ENCODE measurements at regions not wholly inside any gene's neighbourhood (a gene's known extent, or its start where the extent isn't known, plus 50 kb on each side); places are given as distances from the start of the nearest gene placed in this dataset.

DNA sequence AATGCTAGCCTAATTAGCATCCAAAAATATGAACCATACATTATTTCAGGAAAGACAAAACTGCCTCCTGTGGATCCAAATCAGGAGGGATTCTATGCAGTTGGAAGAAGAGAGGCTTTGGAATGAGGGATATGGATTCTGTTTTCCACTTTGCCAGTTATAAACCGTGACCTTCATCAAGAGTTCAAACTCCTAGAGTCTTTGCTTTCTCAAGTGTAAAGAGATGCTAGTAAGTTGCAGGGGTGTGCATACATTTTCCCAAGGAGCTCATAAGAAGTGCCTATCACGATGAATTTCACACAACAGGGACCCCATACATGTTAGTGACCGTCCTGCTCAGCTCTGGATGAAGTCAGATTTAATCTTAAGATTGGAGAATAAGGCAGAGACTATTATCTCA is 542.5 kb downstream of the SOX11 start:
- ChIA-PET POLR2A (no interaction called here), RAD21 (ENCODE audit: low non-redundant PET in 1 of 2, low total read pairs in 2 of 2, uncharacterized antibody in 2 of 2, unreplicated experiment in 2 of 2) (no interaction called here), CTCF (no interaction called here)
- no peak overlapping the region for H3K4me3 ChIP-seq (replicated peaks in 1 of 2; ENCODE audit: low read depth in 1 of 2, low read length in 2 of 2)
- no peak overlapping the region for H3K9ac ChIP-seq (ENCODE audit: low read length)
- H3K4me2 ChIP-seq (ENCODE audit: low read length): no peak overlapping the region
- H2AFZ ChIP-seq (ENCODE audit: low read depth, low read length, poor library complexity, severe bottlenecking): no peak overlapping the region
- TF ChIP-seq POLR2A (IDR thresholded peaks at IDR 0.05; ENCODE audit: borderline replicate concordance, extremely low read depth, insufficient read depth, insufficient read length) (no peak), CEBPB (IDR thresholded peaks at IDR 0.05; ENCODE audit: low read depth) (no peak), ATF3 (IDR thresholded peaks at IDR 0.05) (no peak), TCF7L2 (IDR thresholded peaks at IDR 0.05; ENCODE audit: borderline replicate concordance, extremely low read depth, insufficient read depth, insufficient read length) (no peak), SRF (IDR thresholded peaks at IDR 0.05; ENCODE audit: low read depth) (no peak), EZH2phosphoT487 (IDR thresholded peaks at IDR 0.05; ENCODE audit: borderline replicate concordance) (no peak), CBX3 (IDR thresholded peaks at IDR 0.05; ENCODE audit: low read depth) (no peak), REST (IDR thresholded peaks at IDR 0.05; ENCODE audit: low read depth) (no peak), MAX (IDR thresholded peaks at IDR 0.05) (no peak), EGR1 (IDR thresholded peaks at IDR 0.05; ENCODE audit: low read depth) (no peak), FOSL1 (IDR thresholded peaks at IDR 0.05; ENCODE audit: low read depth) (no peak), ELF1 (IDR thresholded peaks at IDR 0.05; ENCODE audit: borderline replicate concordance, low read depth) (no peak), ZFX (IDR thresholded peaks at IDR 0.05) (no peak), SP1 (IDR thresholded peaks at IDR 0.05; ENCODE audit: low read depth) (no peak), ZNF274 (IDR thresholded peaks at IDR 0.05; ENCODE audit: low read depth, low read length) (no peak), JUND (IDR thresholded peaks at IDR 0.05) (no peak), EZH2 (IDR thresholded peaks at IDR 0.05) (no peak)
- TF ChIP-seq, protein P1, sequence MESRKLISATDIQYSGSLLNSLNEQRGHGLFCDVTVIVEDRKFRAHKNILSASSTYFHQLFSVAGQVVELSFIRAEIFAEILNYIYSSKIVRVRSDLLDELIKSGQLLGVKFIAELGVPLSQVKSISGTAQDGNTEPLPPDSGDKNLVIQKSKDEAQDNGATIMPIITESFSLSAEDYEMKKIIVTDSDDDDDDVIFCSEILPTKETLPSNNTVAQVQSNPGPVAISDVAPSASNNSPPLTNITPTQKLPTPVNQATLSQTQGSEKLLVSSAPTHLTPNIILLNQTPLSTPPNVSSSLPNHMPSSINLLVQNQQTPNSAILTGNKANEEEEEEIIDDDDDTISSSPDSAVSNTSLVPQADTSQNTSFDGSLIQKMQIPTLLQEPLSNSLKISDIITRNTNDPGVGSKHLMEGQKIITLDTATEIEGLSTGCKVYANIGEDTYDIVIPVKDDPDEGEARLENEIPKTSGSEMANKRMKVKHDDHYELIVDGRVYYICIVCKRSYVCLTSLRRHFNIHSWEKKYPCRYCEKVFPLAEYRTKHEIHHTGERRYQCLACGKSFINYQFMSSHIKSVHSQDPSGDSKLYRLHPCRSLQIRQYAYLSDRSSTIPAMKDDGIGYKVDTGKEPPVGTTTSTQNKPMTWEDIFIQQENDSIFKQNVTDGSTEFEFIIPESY (IDR thresholded peaks at IDR 0.05; ENCODE audit: extremely low read depth, insufficient replicate concordance, low read length): no peak
- TF ChIP-seq, protein P2, sequence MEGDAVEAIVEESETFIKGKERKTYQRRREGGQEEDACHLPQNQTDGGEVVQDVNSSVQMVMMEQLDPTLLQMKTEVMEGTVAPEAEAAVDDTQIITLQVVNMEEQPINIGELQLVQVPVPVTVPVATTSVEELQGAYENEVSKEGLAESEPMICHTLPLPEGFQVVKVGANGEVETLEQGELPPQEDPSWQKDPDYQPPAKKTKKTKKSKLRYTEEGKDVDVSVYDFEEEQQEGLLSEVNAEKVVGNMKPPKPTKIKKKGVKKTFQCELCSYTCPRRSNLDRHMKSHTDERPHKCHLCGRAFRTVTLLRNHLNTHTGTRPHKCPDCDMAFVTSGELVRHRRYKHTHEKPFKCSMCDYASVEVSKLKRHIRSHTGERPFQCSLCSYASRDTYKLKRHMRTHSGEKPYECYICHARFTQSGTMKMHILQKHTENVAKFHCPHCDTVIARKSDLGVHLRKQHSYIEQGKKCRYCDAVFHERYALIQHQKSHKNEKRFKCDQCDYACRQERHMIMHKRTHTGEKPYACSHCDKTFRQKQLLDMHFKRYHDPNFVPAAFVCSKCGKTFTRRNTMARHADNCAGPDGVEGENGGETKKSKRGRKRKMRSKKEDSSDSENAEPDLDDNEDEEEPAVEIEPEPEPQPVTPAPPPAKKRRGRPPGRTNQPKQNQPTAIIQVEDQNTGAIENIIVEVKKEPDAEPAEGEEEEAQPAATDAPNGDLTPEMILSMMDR (IDR thresholded peaks at IDR 0.05 in 2 of 3, conservative IDR thresholded peaks at IDR 0.05 in 1 of 3; ENCODE audit: borderline replicate concordance in 1 of 3, insufficient read depth in 1 of 3, low read depth in 2 of 3, low read length in 2 of 3): no peak
- no peaks in the 10 kb centered on the region for H4K20me1 ChIP-seq (ENCODE audit: insufficient read depth)
- no peaks in the 10 kb centered on the region for H3K9me2 ChIP-seq (ENCODE audit: insufficient read depth)
- H3K36me3 ChIP-seq (ENCODE audit: control insufficient read depth in 1 of 2, insufficient read depth in 2 of 2, low read length in 2 of 2): no peaks in the 10 kb centered on the region
- H3K4me1 ChIP-seq (ENCODE audit: control insufficient read depth in 1 of 2, insufficient read depth in 2 of 2, low read length in 2 of 2): no peaks in the 10 kb centered on the region
- no peaks in the 10 kb centered on the region for H3K79me2 ChIP-seq (ENCODE audit: insufficient read depth, low read length)
- ATAC-seq: no peak
- H3K27ac ChIP-seq (ENCODE audit: low read depth, low read length): no peak overlapping the region
- intact Hi-C loops (cut with micrococcal nuclease): no loop called here
- H3K27me3 ChIP-seq (ENCODE audit: insufficient read depth, low read length): no peaks in the 10 kb centered on the region
- peaks cover 8 to 28% of the 10 kb centered on the region in 2 experiments; a peak in 2 of 4 replicates for H3K9me3 ChIP-seq (ENCODE audit: control insufficient read depth in 1 of 2, insufficient read depth in 1 of 2, low read depth in 1 of 2, low read length in 2 of 2)
- no TSS peak for BruUV-seq (replicated peaks)
- DNase-seq (ENCODE audit: low read depth, low spot score): no peak

Data from HCT116 (cell line).